Vagina (tissue), 2 donors: ENCODE measurements at regions not wholly inside any gene's neighbourhood (a gene's known extent, or its start where the extent isn't known, plus 50 kb on each side); places are given as distances from the start of the nearest gene placed in this dataset.

Source experiments
- CTCF ChIP-seq, 3 experiments: fragments of 450-650 bp in 2 of 3; fragments of 200-600 bp in 1 of 3; sonication (generic) in 1 of 3; IDR thresholded peaks; one replicate each; pipeline ENCODE4 v1.5.1; 2017 to 2019; ENCODE audit warnings: antibody characterized with exemption in 3 of 3, mild to moderate bottlenecking in 2 of 3, moderate library complexity in 2 of 3
- POLR2A ChIP-seq, 2 donors: fragments of 450-650 bp; IDR thresholded peaks; one replicate each; pipeline ENCODE4 v1.6.1; 2017; ENCODE audit warnings: antibody characterized with exemption in 2 of 2, mild to moderate bottlenecking in 2 of 2, moderate library complexity in 2 of 2
- POLR2AphosphoS5 ChIP-seq, 2 donors: sonication (generic); formaldehyde crosslinking; IDR thresholded peaks; one replicate each; pipeline ENCODE4 v1.9.0; 2017; ENCODE audit warnings: antibody characterized with exemption in 2 of 2, mild to moderate bottlenecking in 2 of 2, low read depth in 1 of 2; ENCODE audit not compliant: insufficient read depth in 1 of 2

GRCh38 chr14:47959740-47960139 is 284.3 kb upstream of the MDGA2 start:
- no peak for TF ChIP-seq CTCF (IDR thresholded peaks at IDR 0.05)
- no peak for TF ChIP-seq POLR2A (IDR thresholded peaks at IDR 0.05)
- TF ChIP-seq POLR2AphosphoS5 (IDR thresholded peaks at IDR 0.05; ENCODE audit: insufficient read depth in 1 of 2, low read depth in 1 of 2) = no peak
